ENCODE measurements at regions not wholly inside any gene's neighbourhood (a gene's known extent, or its start where the extent isn't known, plus 50 kb on each side); places are given as distances from the start of the nearest gene placed in this dataset.
A peak's percentile ranks its signal among the peaks of the same experiment; 100 is the strongest.

DNA sequence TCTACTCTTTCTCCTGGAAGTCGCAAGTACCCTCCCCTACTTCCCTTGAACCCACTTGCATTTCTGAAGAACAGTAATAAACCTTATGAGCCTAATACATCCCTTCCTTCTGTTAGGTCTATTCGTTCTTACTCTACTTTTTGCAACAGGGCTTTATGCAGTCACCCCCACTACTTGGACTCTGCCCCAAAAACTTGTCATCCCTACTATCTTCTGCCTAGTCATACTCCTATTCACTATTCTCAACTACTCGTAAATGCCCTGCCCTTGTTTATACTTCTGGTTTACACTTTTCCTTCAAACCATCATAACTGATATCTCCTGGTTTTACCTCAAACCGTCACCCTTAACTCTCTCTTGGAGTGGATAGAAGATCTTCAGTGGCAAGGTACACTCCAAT is 55.2 kb upstream of the SLIT2 start:
- Histone ChIP-seq H3K27me3 (no peaks in the 10 kb centered on the region), H3K4me3 (no peak overlapping the region), H3K9me3 (no peaks in the 10 kb centered on the region), H3K27ac (no peak overlapping the region), H3K36me3 (replicated peaks in 1 of 2; ENCODE audit: insufficient read depth in 1 of 2, low read depth in 2 of 2) (no peaks in the 10 kb centered on the region), H3K4me1 (no peaks in the 10 kb centered on the region)
- ATAC-seq (no peak), DNase-seq (no peak)
- TF ChIP-seq, protein P1, sequence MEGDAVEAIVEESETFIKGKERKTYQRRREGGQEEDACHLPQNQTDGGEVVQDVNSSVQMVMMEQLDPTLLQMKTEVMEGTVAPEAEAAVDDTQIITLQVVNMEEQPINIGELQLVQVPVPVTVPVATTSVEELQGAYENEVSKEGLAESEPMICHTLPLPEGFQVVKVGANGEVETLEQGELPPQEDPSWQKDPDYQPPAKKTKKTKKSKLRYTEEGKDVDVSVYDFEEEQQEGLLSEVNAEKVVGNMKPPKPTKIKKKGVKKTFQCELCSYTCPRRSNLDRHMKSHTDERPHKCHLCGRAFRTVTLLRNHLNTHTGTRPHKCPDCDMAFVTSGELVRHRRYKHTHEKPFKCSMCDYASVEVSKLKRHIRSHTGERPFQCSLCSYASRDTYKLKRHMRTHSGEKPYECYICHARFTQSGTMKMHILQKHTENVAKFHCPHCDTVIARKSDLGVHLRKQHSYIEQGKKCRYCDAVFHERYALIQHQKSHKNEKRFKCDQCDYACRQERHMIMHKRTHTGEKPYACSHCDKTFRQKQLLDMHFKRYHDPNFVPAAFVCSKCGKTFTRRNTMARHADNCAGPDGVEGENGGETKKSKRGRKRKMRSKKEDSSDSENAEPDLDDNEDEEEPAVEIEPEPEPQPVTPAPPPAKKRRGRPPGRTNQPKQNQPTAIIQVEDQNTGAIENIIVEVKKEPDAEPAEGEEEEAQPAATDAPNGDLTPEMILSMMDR (IDR thresholded peaks at IDR 0.05): no peak
- no peak for TF ChIP-seq POLR2A (IDR thresholded peaks at IDR 0.05)
- WGBS, 2 donors: 66 to 67% methylated on average over 4 of the region's 4 CpGs
- intact Hi-C loops (cut with DNase I): no loop called here

DNA sequence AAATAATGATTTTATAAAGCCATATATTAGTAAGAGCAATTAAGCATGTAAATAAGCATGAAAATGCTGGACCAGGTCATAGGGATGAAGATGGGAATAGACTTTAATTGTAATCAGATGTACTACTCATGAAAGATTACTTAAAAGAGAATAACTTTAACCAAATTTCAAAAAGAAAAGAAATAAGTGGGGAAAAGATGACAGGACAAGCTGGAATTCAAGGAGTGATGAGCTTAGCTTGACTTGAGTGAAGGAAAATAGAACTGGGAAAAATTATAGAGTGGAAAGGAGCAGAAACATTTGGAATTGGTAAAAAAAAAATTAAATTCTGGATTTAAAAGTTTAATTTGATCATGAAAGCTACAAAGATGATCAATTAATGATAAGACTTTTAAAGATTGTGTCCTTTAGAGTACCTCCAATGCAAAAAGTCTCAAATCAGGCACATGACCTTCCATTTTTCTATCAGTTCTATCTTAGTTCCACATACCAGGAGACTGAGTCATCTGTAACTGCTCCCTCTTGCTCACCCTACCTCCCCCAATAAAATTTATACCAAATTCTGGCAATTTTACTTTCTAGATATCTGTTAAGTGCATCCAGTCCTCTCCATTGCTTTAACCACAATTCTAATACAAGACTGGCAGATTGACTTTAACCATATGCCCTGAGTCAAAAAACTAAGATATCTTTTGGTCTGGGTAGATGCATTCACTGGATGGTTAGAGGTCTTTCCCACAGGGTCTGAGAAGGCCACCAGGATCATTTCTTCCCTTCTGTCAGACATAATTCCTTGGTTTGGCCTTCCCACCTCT is 56.4 kb upstream of the SLIT2 start:
- no peaks in the 10 kb centered on the region for H3K4me1 ChIP-seq
- no peaks in the 10 kb centered on the region for H3K9me3 ChIP-seq
- no peaks in the 10 kb centered on the region for H3K27me3 ChIP-seq
- ATAC-seq: no peak
- no peaks in the 10 kb centered on the region for H3K36me3 ChIP-seq (replicated peaks in 1 of 2; ENCODE audit: insufficient read depth in 1 of 2, low read depth in 2 of 2)
- TF ChIP-seq, protein P1 (IDR thresholded peaks at IDR 0.05): no peak
- TF ChIP-seq POLR2A (IDR thresholded peaks at IDR 0.05): no peak
- no peak overlapping the region for H3K27ac ChIP-seq
- intact Hi-C loops (cut with DNase I): no loop called here
- no peak for DNase-seq
- H3K4me3 ChIP-seq: no peak overlapping the region

DNA sequence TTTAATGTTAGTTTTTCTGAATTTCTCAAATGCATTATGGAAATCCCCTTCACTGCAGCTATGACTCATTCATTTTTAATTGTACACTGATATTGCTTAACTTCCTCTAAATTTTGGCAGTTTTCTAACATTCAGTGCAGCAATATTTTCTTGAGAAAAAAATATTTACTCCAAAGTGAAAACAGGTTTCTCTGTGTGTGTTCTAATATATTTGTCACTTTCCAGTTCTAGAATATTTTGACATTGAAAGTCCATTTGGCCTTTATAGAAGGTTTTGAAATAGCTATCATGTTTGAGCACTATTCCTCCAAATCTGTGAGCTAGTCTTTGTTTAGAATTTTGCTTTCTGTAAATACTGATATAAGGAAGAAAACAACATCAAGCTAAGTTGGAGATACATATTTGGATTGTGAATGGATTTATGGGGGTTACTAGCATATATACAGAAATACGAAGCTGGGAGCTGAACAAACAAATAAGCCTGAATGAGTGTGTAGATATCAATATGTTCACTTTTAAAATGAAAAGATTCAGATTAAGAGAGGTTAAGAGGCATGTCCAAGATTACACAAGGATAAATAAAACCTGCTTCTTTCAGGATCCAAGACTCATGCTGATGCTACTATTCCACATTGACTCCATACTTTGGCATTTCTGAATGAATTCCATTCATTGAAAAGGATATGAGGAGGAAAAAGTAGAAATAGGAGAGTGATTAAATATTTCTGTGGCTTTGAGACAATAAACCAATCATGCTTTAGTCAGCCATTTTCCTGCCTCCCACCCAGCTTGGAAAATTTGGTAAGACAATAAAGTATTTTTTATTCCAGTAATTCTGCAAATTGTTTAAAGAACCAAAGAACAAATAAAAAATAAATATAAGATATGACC is 57.3 kb upstream of the SLIT2 start:
- no peak for TF ChIP-seq POLR2A (IDR thresholded peaks at IDR 0.05)
- TF ChIP-seq, protein P1 (IDR thresholded peaks at IDR 0.05): no peak
- DNase-seq (no peak), ATAC-seq (no peak)
- no peaks in the 10 kb centered on the region for H3K9me3 ChIP-seq
- intact Hi-C loops (cut with DNase I): no loop called here
- H3K36me3 ChIP-seq (replicated peaks in 1 of 2; ENCODE audit: insufficient read depth in 1 of 2, low read depth in 2 of 2): no peaks in the 10 kb centered on the region
- WGBS, 2 donors: 32 to 36% methylated on average over 1 of the region's 1 CpG
- no peak overlapping the region for H3K4me3 ChIP-seq
- H3K4me1 ChIP-seq: no peaks in the 10 kb centered on the region
- no peaks in the 10 kb centered on the region for H3K27me3 ChIP-seq
- peak overlapping the region in 1 of 4 donors; percentile 16 for H3K27ac ChIP-seq

DNA sequence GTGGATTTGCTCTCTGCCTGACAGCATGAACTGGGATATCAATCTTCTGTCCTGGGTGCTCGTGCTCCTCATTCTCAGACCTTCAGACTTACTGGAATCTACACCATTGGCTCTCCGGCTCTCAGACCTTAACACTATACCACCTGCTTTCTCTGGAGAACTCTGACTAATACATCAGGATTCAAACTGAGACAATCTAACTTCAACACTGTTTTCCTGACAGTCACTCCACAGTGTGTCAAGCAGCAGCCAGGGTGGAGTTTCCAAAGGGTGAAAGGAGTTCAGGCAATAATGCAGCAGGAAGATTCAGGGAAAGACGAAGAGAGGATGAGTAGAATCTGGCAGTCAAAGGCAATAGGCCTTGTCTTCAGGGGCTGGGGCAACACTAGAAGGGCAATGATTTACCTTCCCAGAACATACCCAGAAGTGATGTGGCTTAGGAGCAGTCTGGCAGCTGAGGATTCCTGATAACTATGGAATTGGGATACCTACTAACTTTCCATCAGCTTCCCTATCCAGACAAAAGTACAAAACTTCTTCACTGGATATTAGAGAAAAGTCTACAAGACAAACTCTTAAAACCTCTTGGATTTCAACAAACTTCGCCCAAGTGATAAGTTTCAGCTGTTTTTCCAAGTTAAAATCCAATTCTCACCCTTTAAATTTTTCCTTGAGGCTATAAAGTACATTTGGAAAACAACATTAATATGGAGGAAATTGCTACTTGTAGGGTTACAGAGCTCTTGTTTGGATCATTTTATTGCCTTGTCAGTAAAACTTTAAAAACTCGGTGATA is 58.4 kb upstream of the SLIT2 start:
- intact Hi-C loops (cut with DNase I): no loop called here
- Histone ChIP-seq H3K27me3 (no peaks in the 10 kb centered on the region), H3K36me3 (replicated peaks in 1 of 2; ENCODE audit: insufficient read depth in 1 of 2, low read depth in 2 of 2) (no peaks in the 10 kb centered on the region), H3K4me3 (no peak overlapping the region), H3K4me1 (no peaks in the 10 kb centered on the region), H3K27ac (peak overlapping the region in 1 of 4 donors; percentile 16), H3K9me3 (no peaks in the 10 kb centered on the region)
- TF ChIP-seq POLR2A (IDR thresholded peaks at IDR 0.05): no peak
- TF ChIP-seq, protein P1 (IDR thresholded peaks at IDR 0.05): no peak
- ATAC-seq (no peak), DNase-seq (no peak)
- WGBS, 2 donors: 41 to 43% methylated on average over 5 of the region's 5 CpGs
